Thymus (tissue), 11 donors: ENCODE measurements at regions not wholly inside any gene's neighbourhood (a gene's known extent, or its start where the extent isn't known, plus 50 kb on each side); places are given as distances from the start of the nearest gene placed in this dataset.

Source experiments
- DNase-seq, 9 donors: peaks; one replicate each; pipeline ENCODE4 v3.0.0-alpha.2; 2013; ENCODE audit warnings: low spot score in 9 of 9, low read depth in 6 of 9, missing footprints in 1 of 9
- H3K27ac ChIP-seq, 2 donors: one replicate each; pipeline ENCODE4 v1.5.1; 2013; ENCODE audit warnings: control low read depth in 1 of 2, low read depth in 1 of 2, low read length in 1 of 2, mild to moderate bottlenecking in 1 of 2, moderate library complexity in 1 of 2
- H3K27me3 ChIP-seq, 2 donors: one replicate each; pipeline ENCODE4 v1.5.1; 2013; ENCODE audit warnings: low read length in 1 of 2; ENCODE audit not compliant: control insufficient read depth in 2 of 2, insufficient read depth in 1 of 2
- H3K36me3 ChIP-seq, 2 donors: one replicate each; pipeline ENCODE4 v1.5.1; 2013; ENCODE audit warnings: low read length in 1 of 2, mild to moderate bottlenecking in 1 of 2, moderate library complexity in 1 of 2; ENCODE audit not compliant: control insufficient read depth in 2 of 2, insufficient read depth in 2 of 2
- H3K4me1 ChIP-seq, 2 donors: one replicate each; pipeline ENCODE4 v1.5.1; 2013; ENCODE audit warnings: low read length in 2 of 2; ENCODE audit not compliant: control insufficient read depth in 2 of 2, insufficient read depth in 2 of 2
- H3K4me3 ChIP-seq, 2 donors: one replicate each; pipeline ENCODE4 v1.5.1; 2013; ENCODE audit warnings: low read length in 2 of 2, control low read depth in 1 of 2, mild to moderate bottlenecking in 1 of 2
- H3K9me3 ChIP-seq, 2 donors: one replicate each; pipeline ENCODE4 v1.5.1; 2013; ENCODE audit warnings: low read length in 1 of 2, mild to moderate bottlenecking in 1 of 2; ENCODE audit not compliant: control insufficient read depth in 2 of 2, insufficient read depth in 1 of 2
- WGBS: extraction: QIAGEN DNeasy Blood & Tissue Kit; methylation state at CpG from one replicate; pipeline ENCODE4 v1.1.7; 2013; 5-methylcytosine and 5-hydroxymethylcytosine counted together
- donor health status: healthy.

- 86% methylated on average over 7 of the region's 7 CpGs for WGBS
- no peaks in the 10 kb centered on the region for H3K9me3 ChIP-seq
- no peaks in the 10 kb centered on the region for H3K27me3 ChIP-seq
- no peak overlapping the region for H3K27ac ChIP-seq
- no peak overlapping the region for H3K4me3 ChIP-seq
- H3K4me1 ChIP-seq: no peaks in the 10 kb centered on the region
- no peaks in the 10 kb centered on the region for H3K36me3 ChIP-seq
- no peak for DNase-seq
Measured at GRCh38 chr6:121520337-121521163, 85.1 kb downstream of the GJA1 start.

GRCh38 chr6:121521164-121521555 is 85.7 kb downstream of the GJA1 start:
- H3K27ac ChIP-seq: no peak overlapping the region
- no peak for DNase-seq
- whole genome bisulfite sequencing: 96% methylated on average over 2 of the region's 2 CpGs

GRCh38 chr6:121522265-121522664 is 86.8 kb downstream of the GJA1 start:
- WGBS: 49% methylated on average over 2 of the region's 2 CpGs
- H3K4me1 ChIP-seq: no peaks in the 10 kb centered on the region
- no peaks in the 10 kb centered on the region for H3K9me3 ChIP-seq
- no peaks in the 10 kb centered on the region for H3K27me3 ChIP-seq
- H3K4me3 ChIP-seq: no peak overlapping the region
- no peak for DNase-seq
- no peak overlapping the region for H3K27ac ChIP-seq
- no peaks in the 10 kb centered on the region for H3K36me3 ChIP-seq

More at GRCh38 chr6:121521164-121521555, 85.7 kb downstream of the GJA1 start:
- no peak overlapping the region for H3K4me3 ChIP-seq
- H3K27me3 ChIP-seq: no peaks in the 10 kb centered on the region
- H3K9me3 ChIP-seq: no peaks in the 10 kb centered on the region
- H3K36me3 ChIP-seq: no peaks in the 10 kb centered on the region
- H3K4me1 ChIP-seq: no peaks in the 10 kb centered on the region

GRCh38 chr6:121522771-121523386 is 87.4 kb downstream of the GJA1 start:
- Histone ChIP-seq H3K27ac (no peak overlapping the region), H3K4me3 (no peak overlapping the region), H3K36me3 (no peaks in the 10 kb centered on the region), H3K27me3 (no peaks in the 10 kb centered on the region), H3K4me1 (no peaks in the 10 kb centered on the region), H3K9me3 (no peaks in the 10 kb centered on the region)
- 85% methylated on average over 3 of the region's 3 CpGs for WGBS
- DNase-seq: no peak

GRCh38 chr6:121523628-121524027 is 88.2 kb downstream of the GJA1 start:
- Histone ChIP-seq H3K4me3 (no peak overlapping the region), H3K9me3 (no peaks in the 10 kb centered on the region), H3K27ac (no peak overlapping the region), H3K27me3 (no peaks in the 10 kb centered on the region), H3K4me1 (no peaks in the 10 kb centered on the region), H3K36me3 (no peaks in the 10 kb centered on the region)
- no peak for DNase-seq
- 96% methylated on average over 7 of the region's 7 CpGs for WGBS

GRCh38 chr6:121526282-121526681 is 90.8 kb downstream of the GJA1 start:
- H3K4me3 ChIP-seq: no peak overlapping the region
- H3K27me3 ChIP-seq: no peaks in the 10 kb centered on the region
- no peak for DNase-seq
- no peaks in the 10 kb centered on the region for H3K36me3 ChIP-seq
- 94% methylated on average over 1 of the region's 1 CpG for WGBS
- no peaks in the 10 kb centered on the region for H3K4me1 ChIP-seq
- H3K27ac ChIP-seq: no peak overlapping the region
- H3K9me3 ChIP-seq: no peaks in the 10 kb centered on the region

- H3K9me3 ChIP-seq: no peaks in the 10 kb centered on the region
- no peaks in the 10 kb centered on the region for H3K27me3 ChIP-seq
- H3K4me3 ChIP-seq: no peak overlapping the region
- H3K4me1 ChIP-seq: no peaks in the 10 kb centered on the region
- no peak overlapping the region for H3K27ac ChIP-seq
- no peaks in the 10 kb centered on the region for H3K36me3 ChIP-seq
- DNase-seq: no peak
- WGBS: 50% methylated on average over 4 of the region's 4 CpGs
Measured at GRCh38 chr6:121531658-121532169, 96.3 kb downstream of the GJA1 start.

- 88% methylated on average over 3 of the region's 3 CpGs for WGBS
Measured at GRCh38 chr6:121533321-121533841, 97.9 kb downstream of the GJA1 start.

GRCh38 chr6:121535777-121536176 is 100.3 kb downstream of the GJA1 start:
- no peaks in the 10 kb centered on the region for H3K36me3 ChIP-seq
- WGBS: 95% methylated on average over 4 of the region's 4 CpGs
- DNase-seq: no peak

More at GRCh38 chr6:121533321-121533841, 97.9 kb downstream of the GJA1 start:
- H3K36me3 ChIP-seq: no peaks in the 10 kb centered on the region
- no peak overlapping the region for H3K27ac ChIP-seq
- no peak for DNase-seq
- no peaks in the 10 kb centered on the region for H3K4me1 ChIP-seq
- no peak overlapping the region for H3K4me3 ChIP-seq
- no peaks in the 10 kb centered on the region for H3K27me3 ChIP-seq
- no peaks in the 10 kb centered on the region for H3K9me3 ChIP-seq

More at GRCh38 chr6:121535777-121536176, 100.3 kb downstream of the GJA1 start:
- no peaks in the 10 kb centered on the region for H3K4me1 ChIP-seq
- no peak overlapping the region for H3K27ac ChIP-seq
- no peak overlapping the region for H3K4me3 ChIP-seq
- H3K9me3 ChIP-seq: no peaks in the 10 kb centered on the region
- H3K27me3 ChIP-seq: no peaks in the 10 kb centered on the region
